OCI-LY7 (cell line): ENCODE measurements at regions not wholly inside any gene's neighbourhood (a gene's known extent, or its start where the extent isn't known, plus 50 kb on each side); places are given as distances from the start of the nearest gene placed in this dataset.
"Not testable (repeated sequence)": the region's sequence is repeated elsewhere in the genome, so short reads cannot be mapped to it uniquely, and the experiment has no call there.

Experiments
- CTCF ChIP-seq: fragments of 200-600 bp; sonication (generic); conservative IDR thresholded peaks from 2 replicates; pipeline ENCODE4 v1.5.1; 2014; ENCODE audit warnings: mild to moderate bottlenecking, antibody characterized with exemption, low read length, moderate library complexity, mixed read lengths
- EZH2phosphoT487 ChIP-seq: fragments of 200-600 bp; sonication (generic); IDR thresholded peaks from 2 replicates; pipeline ENCODE4 v1.6.1; 2018; ENCODE audit warnings: low read depth, borderline replicate concordance, mild to moderate bottlenecking, mixed run types, antibody characterized with exemption, low read length, moderate library complexity, mixed read lengths

- TF ChIP-seq CTCF, EZH2phosphoT487: not testable (repeated sequence)
Measured at GRCh38 chr7:150077543-150077942, 203.8 kb downstream of the ATP6V0E2 start.
